Testis (tissue), 2 donors: ENCODE measurements at regions not wholly inside any gene's neighbourhood (a gene's known extent, or its start where the extent isn't known, plus 50 kb on each side); places are given as distances from the start of the nearest gene placed in this dataset.

Source experiments
- DNase-seq: peaks from one replicate; pipeline ENCODE4 v3.0.0-alpha.2; 2019
- H3K27ac ChIP-seq, 2 donors: fragments of 200-600 bp; sonication (generic); one replicate each; pipeline ENCODE4 v1.5.1; 2019
- H3K27me3 ChIP-seq: fragments of 200-600 bp; sonication (generic); one replicate; pipeline ENCODE4 v1.5.1; 2019
- H3K36me3 ChIP-seq: fragments of 200-600 bp; sonication (generic); one replicate; pipeline ENCODE4 v1.5.1; 2017; ENCODE audit warnings: low read depth; ENCODE audit errors: missing control alignments
- H3K4me1 ChIP-seq: fragments of 200-600 bp; sonication (generic); one replicate; pipeline ENCODE4 v1.5.1; 2019
- H3K4me3 ChIP-seq, 2 donors: fragments of 200-600 bp; sonication (generic); one replicate each; pipeline ENCODE4 v1.5.1; 2017 to 2019
- H3K9me3 ChIP-seq: fragments of 200-600 bp; sonication (generic); one replicate; pipeline ENCODE4 v1.5.1; 2017
- CTCF ChIP-seq, 3 experiments: fragments of 450-650 bp in 2 of 3; fragments of 200-600 bp in 1 of 3; sonication (generic) in 1 of 3; IDR thresholded peaks; one replicate each; pipeline ENCODE4 v1.5.1; 2016 to 2019; ENCODE audit warnings: antibody characterized with exemption in 3 of 3, mild to moderate bottlenecking in 2 of 3, moderate library complexity in 1 of 3
- POLR2A ChIP-seq: fragments of 450-650 bp; IDR thresholded peaks from one replicate; pipeline ENCODE4 v1.6.1; 2017; ENCODE audit warnings: antibody characterized with exemption, mild to moderate bottlenecking, moderate library complexity
- WGBS, 2 donors: methylation state at CpG; one replicate each; pipeline ENCODE4 v1.1.5; 2018; 5-methylcytosine and 5-hydroxymethylcytosine counted together
- intact Hi-C: fragments of 100-400 bp; cut with DNase I; formaldehyde crosslinking; loops from one replicate; pipeline ENCODE4 v1.15.1; 2023; ENCODE audit warnings: low total_unique reads

- Histone ChIP-seq H3K9me3 (no peaks in the 10 kb centered on the region), H3K36me3 (no peaks in the 10 kb centered on the region), H3K27me3 (no peaks in the 10 kb centered on the region), H3K27ac (no peak overlapping the region), H3K4me3 (no peak overlapping the region), H3K4me1 (no peaks in the 10 kb centered on the region)
- TF ChIP-seq CTCF (IDR thresholded peaks at IDR 0.05) (no peak), POLR2A (no peak)
- 64 to 73% methylated on average over 12 of the region's 12 CpGs for WGBS, 2 donors
- intact Hi-C loops = no loop called here
- DNase-seq = no peak
Measured at GRCh38 chr12:111212814-111213456, 156.0 kb downstream of the PHETA1 start.

GRCh38 chr12:111211910-111212757, 156.8 kb downstream of the PHETA1 start:
- no peak overlapping the region for H3K4me3 ChIP-seq
- 42 to 55% methylated on average over 7 of the region's 7 CpGs for WGBS, 2 donors
- intact Hi-C loops = no loop called here
- DNase-seq = peak; percentile 20
- TF ChIP-seq CTCF (IDR thresholded peaks at IDR 0.05) (no peak), POLR2A (no peak)
- H3K9me3 ChIP-seq = no peaks in the 10 kb centered on the region
- H3K4me1 ChIP-seq = no peaks in the 10 kb centered on the region
- H3K36me3 ChIP-seq = no peaks in the 10 kb centered on the region
- H3K27ac ChIP-seq = no peak overlapping the region
- no peaks in the 10 kb centered on the region for H3K27me3 ChIP-seq

GRCh38 chr12:111209811-111210210, 159.1 kb downstream of the PHETA1 start:
- no peaks in the 10 kb centered on the region for H3K4me1 ChIP-seq
- no peak for DNase-seq
- H3K9me3 ChIP-seq = no peaks in the 10 kb centered on the region
- no peak overlapping the region for H3K27ac ChIP-seq
- intact Hi-C loops = no loop called here
- H3K36me3 ChIP-seq = no peaks in the 10 kb centered on the region
- no peaks in the 10 kb centered on the region for H3K27me3 ChIP-seq
- no peak overlapping the region for H3K4me3 ChIP-seq
- 28 to 66% methylated on average over 3 to 4 of the region's 4 CpGs for WGBS, 2 donors
- TF ChIP-seq POLR2A (no peak), CTCF (IDR thresholded peaks at IDR 0.05) (no peak)

- 77 to 79% methylated on average over 3 of the region's 3 CpGs for WGBS, 2 donors
- no peaks in the 10 kb centered on the region for H3K36me3 ChIP-seq
- no peaks in the 10 kb centered on the region for H3K27me3 ChIP-seq
- no peaks in the 10 kb centered on the region for H3K4me1 ChIP-seq
- DNase-seq = no peak
- intact Hi-C loops = no loop called here
- no peak overlapping the region for H3K4me3 ChIP-seq
- TF ChIP-seq CTCF (IDR thresholded peaks at IDR 0.05) (no peak), POLR2A (no peak)
- no peaks in the 10 kb centered on the region for H3K9me3 ChIP-seq
- H3K27ac ChIP-seq = no peak overlapping the region
Measured at GRCh38 chr12:111207761-111208160, 161.1 kb downstream of the PHETA1 start.
